M059J (cell line): ENCODE measurements at regions not wholly inside any gene's neighbourhood (a gene's known extent, or its start where the extent isn't known, plus 50 kb on each side); places are given as distances from the start of the nearest gene placed in this dataset.
"Not testable (repeated sequence)": the region's sequence is repeated elsewhere in the genome, so short reads cannot be mapped to it uniquely, and the experiment has no call there.

Experiments
- DNase-seq: peaks from one replicate; pipeline ENCODE4 v3.0.0-alpha.2; 2012; ENCODE audit warnings: low read depth

DNA sequence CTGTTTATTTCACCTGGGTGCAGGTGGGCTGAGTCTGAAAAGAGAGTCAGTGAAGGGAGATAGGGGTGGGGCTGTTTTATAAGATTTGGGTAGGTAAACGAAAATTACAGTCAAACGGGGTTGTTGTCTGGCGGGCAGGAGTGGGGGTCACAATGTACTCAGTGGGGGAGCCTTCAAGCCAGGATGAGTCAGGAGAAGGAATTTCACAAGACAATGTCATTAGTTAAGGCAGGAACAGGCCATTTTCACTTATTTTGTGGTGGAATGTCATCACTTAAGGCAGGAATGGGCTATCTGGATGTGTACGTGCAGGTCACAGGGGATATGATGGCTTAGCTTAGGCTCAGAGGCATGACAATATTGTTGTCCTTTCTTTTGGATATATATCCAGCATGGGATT is 592.5 kb upstream of the MDGA2 start:
- DNase-seq: not testable (repeated sequence)

DNA sequence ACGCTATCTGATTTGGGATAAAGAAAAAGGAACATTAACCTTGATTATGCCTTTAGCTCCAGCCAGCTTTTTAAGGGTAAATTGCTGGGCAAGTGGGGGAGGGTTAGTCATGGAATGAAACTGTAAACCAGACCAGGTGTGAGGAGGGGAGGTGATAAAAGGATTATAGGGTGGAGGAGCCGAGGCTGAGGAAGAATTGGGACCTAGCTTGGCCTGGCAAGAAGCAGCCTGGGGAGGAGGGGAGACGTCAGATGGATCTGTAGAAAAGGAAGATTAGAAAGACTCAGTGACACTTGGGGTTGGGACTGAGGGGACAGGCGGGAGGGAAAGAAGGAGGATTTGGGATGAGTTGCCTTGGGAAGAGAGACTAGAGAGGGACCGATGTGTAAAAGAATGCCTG is 590.8 kb upstream of the MDGA2 start:
- DNase-seq: not testable (repeated sequence)

DNA sequence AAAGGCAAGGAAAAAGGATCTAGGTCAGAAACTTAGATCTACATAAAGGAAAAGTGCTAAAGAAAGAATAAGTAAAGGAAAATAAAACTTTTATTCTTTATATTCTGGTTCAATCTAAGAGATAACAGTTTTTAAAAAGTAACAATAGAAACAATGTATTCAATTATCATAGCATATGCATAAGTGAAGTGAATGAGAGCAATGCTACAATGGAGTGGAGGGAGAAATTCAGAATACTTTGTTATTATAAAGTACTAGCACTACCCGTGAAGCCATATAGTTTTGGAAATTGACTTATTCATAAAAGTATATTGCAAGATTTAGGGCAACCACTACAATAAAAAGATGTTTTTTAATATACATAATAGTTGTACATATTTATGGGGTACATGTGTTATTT is 586.0 kb upstream of the MDGA2 start:
- DNase-seq: no peak

DNA sequence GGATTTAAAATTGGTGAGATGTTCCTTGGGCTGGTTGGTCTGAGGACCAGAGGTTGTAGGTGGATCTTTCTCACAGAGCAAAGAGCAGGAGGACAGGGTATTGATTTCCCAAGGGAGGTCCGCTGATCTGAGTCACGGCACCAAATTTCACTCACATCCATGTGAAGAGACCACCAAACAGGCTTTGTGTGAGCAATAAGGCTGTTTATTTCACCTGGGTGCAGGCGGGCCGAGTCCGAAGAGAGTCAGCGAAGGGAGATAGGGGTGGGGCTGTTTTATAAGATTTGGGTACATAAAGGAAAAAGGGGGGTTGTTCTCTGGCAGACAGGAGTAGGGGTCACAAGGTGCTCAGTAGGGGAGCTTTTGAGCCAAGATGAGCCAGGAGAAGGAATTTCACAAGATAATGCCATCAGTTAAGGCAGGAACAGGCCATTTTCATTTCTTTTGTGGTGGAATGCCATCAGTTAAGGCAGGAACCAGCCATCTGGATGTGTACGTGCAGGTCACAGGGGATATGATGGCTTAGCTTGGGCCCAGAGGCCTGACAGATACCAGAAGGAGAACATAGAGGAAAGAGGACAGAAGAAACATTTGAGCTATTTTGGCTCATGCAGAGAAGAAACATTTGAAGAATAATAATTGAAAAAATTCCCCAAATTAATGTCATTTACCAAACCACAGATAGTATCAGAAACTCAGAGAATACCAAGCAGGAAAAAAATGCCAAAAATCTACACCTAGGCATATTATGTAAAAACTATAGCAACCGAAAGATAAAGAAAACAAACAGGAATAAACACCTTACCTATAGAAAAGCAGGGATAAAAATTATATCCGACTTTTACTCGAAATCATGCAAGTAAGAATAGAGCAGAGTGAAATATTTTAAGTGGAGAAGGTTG is 585.2 kb upstream of the MDGA2 start:
- DNase-seq: not testable (repeated sequence)

DNA sequence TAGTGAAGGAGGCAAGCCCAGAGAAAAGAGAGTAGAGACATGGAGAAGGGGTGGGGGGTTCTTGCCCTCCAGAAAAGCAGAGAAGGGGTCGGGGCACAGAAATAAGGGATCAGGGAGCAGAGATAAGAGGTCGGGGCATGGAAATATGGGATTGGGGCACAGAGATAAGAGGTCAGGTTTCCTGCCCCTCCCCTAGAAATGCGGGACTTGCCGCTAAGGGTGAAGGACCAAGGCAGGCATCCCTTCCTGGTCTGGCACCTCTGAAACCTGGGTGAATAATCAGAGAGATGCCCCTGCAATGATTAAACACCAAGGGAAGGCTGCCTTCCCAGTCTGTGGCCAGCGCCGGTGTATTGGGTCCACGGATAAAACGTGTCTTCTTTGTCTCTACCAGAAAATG is 584.5 kb upstream of the MDGA2 start:
- DNase-seq: not testable (repeated sequence)

DNA sequence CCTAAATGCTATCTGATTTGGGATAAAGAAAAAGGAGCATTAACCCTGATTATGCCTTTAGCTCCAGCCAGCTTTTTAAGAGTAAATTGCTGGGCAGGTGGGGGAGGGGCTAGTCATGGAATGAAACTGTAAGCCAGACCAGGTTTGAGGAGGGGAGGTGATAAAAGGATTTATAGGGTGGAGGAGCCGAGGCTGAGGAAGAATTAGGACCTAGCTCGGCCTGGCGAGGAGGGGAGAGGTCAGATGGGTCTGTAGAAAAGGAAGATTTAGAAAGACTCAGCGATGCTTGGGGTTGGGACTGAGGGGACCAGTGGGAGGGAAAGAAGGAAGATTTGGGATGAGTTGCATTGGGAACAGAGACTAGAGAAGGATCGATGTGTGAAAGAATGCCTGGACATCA is 583.8 kb upstream of the MDGA2 start:
- DNase-seq: not testable (repeated sequence)

DNA sequence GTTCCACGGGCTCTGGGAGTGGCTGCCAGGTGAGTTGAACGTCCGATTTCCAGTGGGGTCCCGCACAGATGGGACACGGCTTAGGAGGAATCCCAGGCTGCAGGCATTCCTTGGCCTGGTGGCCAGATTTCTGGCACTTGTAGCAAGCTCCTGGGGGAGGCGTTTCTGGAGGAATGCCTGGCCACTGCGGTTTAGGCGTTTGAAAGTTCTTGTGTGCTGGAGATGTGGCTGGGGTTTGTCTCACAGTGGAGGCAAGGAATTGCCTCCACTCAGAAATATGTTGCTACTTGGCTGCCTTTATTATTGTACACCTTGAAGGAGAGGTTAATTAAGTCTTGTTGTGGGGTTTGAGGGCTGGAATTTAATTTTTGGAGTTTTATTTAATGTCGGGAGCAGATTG is 583.3 kb upstream of the MDGA2 start:
- DNase-seq: peak; percentile 31

DNA sequence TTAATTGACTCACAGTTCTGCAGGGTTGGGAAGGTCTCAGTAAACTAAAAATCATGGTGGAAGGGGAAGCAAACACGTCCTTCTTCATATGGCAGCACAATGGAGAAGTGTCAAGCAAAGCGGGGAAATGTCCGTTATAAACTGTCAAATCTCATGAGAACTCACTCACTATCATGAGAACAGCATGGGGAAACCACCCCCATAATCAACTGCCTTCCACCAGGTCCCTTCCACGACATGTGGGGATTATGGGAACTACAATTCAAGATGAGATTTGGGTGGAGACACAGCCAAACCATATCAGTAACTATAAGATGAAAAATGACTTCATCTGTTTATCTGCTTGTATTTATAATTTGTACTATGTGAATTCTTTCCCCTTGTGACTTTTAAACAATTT is 577.6 kb upstream of the MDGA2 start:
- DNase-seq: no peak

DNA sequence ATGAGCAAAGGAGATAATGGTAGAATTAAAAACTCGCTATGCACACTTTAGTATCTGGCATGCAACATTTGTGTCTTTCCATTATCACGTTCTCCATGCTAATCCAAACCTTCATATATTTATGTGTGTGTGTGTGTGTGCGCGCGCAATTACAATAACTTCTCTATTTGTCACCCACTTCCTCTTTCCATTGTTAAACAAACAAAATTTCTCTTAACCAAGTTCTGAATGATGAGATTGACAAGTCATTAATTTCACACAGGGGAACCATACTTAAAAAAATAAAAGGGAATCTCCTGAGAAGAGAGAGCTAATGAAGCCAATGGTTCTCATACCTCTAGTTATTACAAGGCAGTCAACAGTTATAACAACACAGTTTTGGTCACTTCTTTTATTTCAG is 575.9 kb upstream of the MDGA2 start:
- no peak for DNase-seq

DNA sequence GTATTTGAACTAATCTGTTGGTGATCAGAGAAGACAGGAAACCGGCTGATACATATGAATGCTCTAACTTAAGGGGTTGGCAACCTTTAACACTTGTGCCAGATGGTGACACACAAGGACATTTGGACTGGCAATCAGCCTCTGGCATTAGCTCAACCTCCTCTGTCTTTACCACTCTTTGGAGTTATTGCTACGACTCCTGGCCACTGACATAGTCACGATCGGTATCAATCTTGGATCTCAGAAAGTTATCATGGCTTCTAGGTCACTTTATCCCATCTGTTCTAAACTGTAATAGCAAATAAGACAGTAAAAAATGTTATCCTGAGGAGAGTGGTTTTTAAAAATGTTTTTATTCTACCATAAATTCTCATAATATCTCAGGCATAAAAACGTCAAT is 575.2 kb upstream of the MDGA2 start:
- no peak for DNase-seq

DNA sequence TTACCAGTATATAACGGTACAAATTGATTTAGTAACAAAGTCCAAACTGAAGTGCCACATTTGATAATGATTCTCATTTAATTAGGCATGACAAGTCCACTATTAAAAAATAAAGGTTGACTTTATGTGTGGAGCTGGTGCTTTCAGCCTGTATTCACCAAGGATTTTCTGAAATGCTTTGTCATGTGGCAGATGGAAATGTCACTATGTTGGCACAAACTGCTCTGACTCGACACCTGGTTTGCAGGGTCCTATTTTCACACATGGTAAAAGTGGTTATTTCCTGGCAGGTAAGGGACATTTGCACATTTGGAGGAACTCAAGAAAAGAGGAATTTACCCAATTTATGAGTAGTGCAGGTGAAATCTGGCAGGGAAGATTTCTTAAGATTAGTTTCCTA is 572.6 kb upstream of the MDGA2 start:
- no peak for DNase-seq

DNA sequence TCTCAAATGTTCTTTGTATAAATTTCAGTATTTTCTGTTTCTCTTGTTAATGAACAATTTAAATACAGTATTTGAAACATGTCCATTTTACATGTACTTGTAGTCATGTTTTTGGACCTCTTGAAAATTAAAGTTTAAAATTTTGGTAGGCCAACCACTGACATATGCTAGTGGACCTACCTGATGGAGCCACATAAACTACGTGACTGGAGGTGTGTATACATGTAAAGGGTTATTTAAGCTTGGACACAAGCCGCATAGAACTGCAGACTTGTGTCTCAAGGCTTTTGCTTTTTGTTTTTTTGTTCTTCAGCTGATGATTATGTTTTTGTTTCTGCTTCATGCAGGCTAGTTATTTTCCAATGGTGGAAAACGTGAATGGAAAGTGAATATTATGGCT is 568.5 kb upstream of the MDGA2 start:
- DNase-seq: no peak

DNA sequence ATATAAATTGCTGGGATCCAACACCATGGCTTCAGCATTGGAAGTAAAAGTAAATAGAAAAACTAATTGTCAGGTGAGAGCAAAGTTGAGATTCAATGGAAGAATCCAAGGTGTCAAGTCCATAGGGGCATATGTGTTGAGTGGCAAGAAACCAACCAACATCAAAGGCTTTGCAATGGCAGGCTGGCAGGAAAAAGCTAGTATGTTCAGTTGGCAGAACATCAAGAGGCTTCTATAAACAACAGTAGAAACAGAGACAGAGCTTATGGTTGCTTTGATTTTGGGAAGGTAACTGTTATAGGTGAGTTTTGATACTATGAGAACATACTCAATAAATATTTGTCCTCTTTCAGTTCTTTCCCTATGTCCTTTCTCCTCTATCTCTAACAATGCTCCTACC is 553.7 kb upstream of the MDGA2 start:
- no peak for DNase-seq

DNA sequence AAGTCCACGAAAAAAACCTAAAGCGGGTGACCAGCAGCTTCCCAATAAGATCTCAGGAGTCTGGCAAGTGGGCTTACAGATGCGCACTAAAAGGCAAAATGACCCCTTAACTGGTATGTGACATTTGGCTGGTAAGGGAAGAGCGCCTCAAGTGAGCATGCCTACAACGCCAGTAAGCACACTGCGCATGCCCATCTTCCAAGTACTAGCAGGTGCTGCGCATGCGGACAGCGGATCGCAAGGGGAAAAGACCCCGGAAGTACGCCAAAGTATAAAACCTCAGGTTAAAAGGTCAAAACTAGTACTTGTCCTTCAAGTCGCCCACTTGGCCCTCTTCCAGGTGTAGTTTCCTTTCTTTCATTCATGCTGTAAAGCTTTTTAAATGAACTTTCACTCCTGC is 518.5 kb upstream of the MDGA2 start:
- DNase-seq: no peak

DNA sequence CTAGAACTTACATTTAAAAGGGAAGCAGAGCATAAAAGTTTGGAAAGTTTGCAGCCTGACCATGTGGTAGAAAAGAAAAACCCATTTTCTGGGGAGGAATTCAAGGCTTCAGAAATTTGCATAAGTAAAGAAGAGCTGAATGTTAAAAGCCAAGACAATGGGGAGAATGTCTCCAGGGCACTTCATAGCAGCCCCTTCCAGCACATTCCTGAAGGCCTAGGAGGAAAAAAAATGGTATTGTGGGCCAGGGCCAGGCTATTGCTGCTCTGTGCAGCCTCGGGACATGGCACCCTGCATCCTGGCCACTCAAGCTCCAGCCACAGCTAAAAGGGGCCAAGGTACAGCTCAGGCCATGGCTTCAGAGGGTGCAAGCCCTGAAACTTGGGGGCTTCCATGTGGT is 474.2 kb upstream of the MDGA2 start:
- not testable (repeated sequence) for DNase-seq

DNA sequence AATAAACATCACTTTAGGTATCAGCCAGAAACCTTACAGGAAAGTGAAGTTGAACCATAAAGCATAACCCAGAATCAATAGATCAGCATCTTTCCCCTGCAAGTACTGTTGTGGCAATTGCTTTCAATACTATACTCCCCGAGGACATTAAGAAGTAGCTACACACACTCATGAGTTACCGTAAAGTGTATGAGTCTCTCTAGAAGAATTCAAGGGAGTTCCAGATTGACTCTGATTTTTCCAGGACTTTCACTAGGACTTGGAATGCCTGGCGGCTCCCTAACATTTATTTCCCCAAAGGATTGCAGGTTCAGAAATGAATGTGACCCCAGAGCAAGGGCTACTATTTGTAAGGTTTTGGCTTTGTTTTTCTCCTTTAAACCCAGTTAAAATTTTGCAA is 465.4 kb upstream of the MDGA2 start:
- DNase-seq: peak; percentile 17

DNA sequence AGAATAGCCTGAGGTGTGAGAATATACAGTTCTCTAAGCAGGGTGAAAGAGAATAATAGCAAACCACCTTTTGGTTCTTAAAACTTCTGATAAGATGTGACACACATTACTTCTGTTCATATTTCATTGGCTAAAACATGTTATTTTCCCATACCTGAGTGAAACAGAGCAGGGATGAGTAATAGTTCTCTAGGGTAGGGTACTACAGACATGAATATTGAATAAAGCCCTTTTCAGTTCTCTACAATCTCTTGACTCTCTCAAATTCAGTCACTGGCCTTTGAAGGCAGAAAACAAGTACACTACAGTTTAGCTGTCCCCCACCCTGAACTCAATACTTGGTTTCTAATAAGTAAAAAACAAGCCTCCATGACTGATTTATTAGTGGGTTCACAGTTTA is 454.1 kb upstream of the MDGA2 start:
- DNase-seq: no peak

DNA sequence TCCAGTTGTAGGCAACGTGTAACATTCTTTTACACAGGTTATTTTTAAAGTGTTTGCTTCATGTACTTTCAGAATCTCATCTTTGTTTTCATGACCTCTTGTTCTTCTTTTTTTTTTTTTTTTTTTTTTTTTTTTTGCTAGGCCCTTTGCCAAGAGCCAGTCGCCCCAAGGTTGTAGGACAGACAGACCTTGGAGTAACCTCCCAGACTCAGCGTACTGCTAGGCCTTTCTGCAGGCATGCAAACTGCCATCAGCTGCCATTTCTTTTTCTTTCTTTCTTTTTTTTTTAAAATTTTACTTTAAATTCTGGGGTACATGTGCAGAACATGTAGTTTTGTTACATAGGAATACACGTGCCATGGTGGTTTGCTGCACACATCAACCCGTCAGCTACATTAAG is 452.3 kb upstream of the MDGA2 start:
- DNase-seq: no peak

DNA sequence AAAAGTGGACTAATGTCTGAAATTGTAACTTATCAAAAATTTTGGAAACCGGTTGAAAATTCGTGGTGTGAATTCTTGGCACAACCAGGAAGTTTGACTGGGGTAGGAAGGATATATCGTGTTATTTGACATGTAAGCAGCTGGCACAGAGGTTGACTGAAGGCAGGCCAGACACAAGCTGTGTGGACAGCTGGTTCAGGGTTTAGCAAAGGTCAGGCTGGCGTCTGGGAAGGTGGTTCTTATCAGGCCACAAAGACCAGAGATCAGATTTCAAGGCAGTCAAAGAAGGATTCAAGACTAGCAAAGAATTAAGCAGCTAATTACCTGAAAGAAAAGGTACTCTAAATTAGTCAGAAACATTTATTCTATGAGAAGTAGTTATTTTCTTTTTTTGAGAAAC is 450.2 kb upstream of the MDGA2 start:
- DNase-seq: no peak

DNA sequence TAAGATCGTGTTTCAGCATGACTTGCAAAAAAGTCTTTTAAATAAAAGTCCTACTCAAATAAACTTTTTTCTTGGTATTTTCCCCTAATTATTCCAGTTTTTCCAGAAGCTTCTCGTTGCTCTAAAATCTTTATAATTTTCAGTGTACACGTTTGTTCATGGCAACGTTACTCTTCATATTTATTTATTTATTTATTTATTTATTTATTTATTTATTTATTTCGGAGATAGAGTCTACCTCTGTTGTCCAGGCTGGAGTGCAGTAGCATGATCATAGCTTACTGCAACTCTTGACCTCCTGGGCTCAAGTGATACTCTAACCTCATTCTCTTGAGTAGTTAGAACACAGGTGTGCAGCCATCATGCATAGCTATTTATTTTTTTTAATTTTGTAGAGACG is 438.3 kb upstream of the MDGA2 start:
- no peak for DNase-seq

DNA sequence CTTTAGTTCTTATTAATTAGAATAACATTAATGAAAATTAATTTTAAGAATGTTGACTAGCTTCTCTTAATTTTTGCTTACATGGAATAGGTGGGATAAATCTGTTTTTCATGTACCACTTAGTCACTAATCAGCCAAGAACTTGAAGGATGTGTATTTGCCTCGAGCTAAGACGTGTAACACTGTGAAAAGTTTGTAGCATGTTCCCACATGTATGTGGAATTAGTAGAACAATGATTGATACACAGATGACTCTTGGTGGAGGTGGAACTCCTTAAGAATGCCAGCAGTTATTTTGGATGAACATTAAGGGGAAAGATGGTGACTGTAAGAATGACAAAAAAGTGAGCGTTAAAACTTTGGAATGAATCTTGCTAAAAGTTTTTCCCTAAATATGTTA is 435.7 kb upstream of the MDGA2 start:
- DNase-seq: no peak

DNA sequence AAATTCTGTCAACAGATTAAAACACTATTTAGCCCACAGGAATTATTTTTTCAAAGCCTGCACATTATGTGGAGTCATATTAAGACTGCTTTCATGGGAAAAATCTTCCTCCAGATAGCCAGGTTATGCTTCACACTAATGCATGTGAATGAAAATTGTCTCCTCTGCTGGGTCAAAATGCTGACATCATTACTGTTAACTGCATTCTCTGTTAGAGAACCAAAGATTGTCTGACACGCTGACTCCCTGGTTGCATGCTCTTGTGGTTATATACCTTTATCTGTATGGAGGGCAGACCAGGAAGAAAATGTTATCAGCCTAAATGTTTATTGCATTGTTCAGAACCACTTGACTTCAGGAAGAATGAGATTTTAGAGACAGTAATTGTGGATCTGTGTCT is 432.2 kb upstream of the MDGA2 start:
- DNase-seq: no peak

DNA sequence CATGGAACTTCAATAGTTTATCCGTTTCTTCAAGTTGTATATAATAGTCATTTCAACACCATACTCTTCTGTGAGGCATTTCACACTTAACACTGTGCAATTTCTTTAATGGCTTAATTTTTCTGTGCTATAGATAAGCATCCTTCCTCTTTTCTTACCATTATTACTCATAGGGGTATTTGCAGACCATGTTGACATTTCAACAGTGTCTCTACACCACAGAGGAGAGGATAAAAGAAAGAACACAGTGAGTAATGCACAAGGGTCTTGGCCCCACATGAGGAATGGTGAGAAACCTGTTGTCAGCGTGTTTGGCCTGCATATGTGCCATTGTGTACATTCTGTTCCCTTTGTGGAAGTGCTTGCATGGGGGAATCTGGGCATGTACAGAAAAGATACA is 421.5 kb upstream of the MDGA2 start:
- DNase-seq: no peak

DNA sequence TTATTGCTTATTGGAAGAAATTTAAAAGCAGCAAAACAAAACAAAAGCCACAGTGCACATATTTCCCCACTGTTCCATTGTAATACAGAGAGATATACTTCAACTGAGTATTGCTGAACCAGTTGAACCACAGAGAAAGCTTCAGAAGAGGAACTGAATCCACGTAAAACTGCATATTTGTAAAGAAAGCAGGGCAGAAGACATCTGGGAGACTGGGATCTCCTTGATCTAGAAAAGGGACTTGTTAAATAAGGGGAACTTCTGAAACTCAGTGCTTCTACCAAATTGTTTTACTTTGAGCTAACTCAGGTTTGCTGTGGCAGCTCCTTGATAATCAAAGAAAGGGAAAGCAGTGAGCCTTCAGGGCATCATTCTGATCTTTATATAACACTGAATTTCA is 411.1 kb upstream of the MDGA2 start:
- no peak for DNase-seq
